Duodenal mucosa (tissue), 2 donors: ENCODE measurements at regions not wholly inside any gene's neighbourhood (a gene's known extent, or its start where the extent isn't known, plus 50 kb on each side); places are given as distances from the start of the nearest gene placed in this dataset.

Experiments used
- H3K27ac ChIP-seq: one replicate; pipeline ENCODE4 v1.7.0; 2013; ENCODE audit warnings: low read depth, low read length
- H3K27me3 ChIP-seq, 2 donors: one replicate each; pipeline ENCODE4 v1.7.0; 2013; ENCODE audit warnings: low read length in 2 of 2, control low read depth in 1 of 2; ENCODE audit not compliant: insufficient read depth in 2 of 2, control insufficient read depth in 1 of 2
- H3K36me3 ChIP-seq, 2 donors: one replicate each; pipeline ENCODE4 v1.7.0; 2013; ENCODE audit warnings: low read length in 2 of 2, control low read depth in 1 of 2; ENCODE audit not compliant: insufficient read depth in 2 of 2, control insufficient read depth in 1 of 2
- H3K4me1 ChIP-seq, 2 donors: one replicate each; pipeline ENCODE4 v1.7.0; 2013; ENCODE audit warnings: low read length in 2 of 2, control low read depth in 1 of 2; ENCODE audit not compliant: insufficient read depth in 2 of 2, control insufficient read depth in 1 of 2
- H3K4me3 ChIP-seq, 2 donors: one replicate each; pipeline ENCODE4 v1.7.0; 2013; ENCODE audit warnings: low read length in 2 of 2, low read depth in 1 of 2
- H3K9ac ChIP-seq, 2 donors: one replicate each; pipeline ENCODE4 v1.7.0; 2013; ENCODE audit warnings: low read length in 2 of 2, low read depth in 1 of 2
- H3K9me3 ChIP-seq, 2 donors: one replicate each; pipeline ENCODE4 v1.7.0; 2013; ENCODE audit warnings: low read length in 2 of 2, control low read depth in 1 of 2; ENCODE audit not compliant: control insufficient read depth in 1 of 2

- no peaks in the 10 kb centered on the region for H3K36me3 ChIP-seq
- peak overlapping the region; percentile 89 for H3K27ac ChIP-seq
- no peaks in the 10 kb centered on the region for H3K9me3 ChIP-seq
- H3K9ac ChIP-seq: peak overlapping the region; percentile 68 to 96
- peaks cover 0 to 8% of the 10 kb centered on the region in 2 donors for H3K4me1 ChIP-seq
- H3K4me3 ChIP-seq: peak overlapping the region; percentile 63 to 77
- H3K27me3 ChIP-seq: no peaks in the 10 kb centered on the region
Measured at GRCh38 chr1:212557739-212558692, 50.5 kb upstream of the ATF3 start.

- peak overlapping the region; percentile 89 for H3K27ac ChIP-seq
- H3K27me3 ChIP-seq: no peaks in the 10 kb centered on the region
- peaks cover 0 to 8% of the 10 kb centered on the region in 2 donors for H3K4me1 ChIP-seq
- H3K9ac ChIP-seq: peak overlapping the region; percentile 68 to 96
- H3K36me3 ChIP-seq: no peaks in the 10 kb centered on the region
- H3K9me3 ChIP-seq: no peaks in the 10 kb centered on the region
- H3K4me3 ChIP-seq: peak overlapping the region; percentile 63 to 77
Measured at GRCh38 chr1:212558693-212559480, 49.7 kb upstream of the ATF3 start.
